ENCODE measurements at regions not wholly inside any gene's neighbourhood (a gene's known extent, or its start where the extent isn't known, plus 50 kb on each side); places are given as distances from the start of the nearest gene placed in this dataset.

DNA sequence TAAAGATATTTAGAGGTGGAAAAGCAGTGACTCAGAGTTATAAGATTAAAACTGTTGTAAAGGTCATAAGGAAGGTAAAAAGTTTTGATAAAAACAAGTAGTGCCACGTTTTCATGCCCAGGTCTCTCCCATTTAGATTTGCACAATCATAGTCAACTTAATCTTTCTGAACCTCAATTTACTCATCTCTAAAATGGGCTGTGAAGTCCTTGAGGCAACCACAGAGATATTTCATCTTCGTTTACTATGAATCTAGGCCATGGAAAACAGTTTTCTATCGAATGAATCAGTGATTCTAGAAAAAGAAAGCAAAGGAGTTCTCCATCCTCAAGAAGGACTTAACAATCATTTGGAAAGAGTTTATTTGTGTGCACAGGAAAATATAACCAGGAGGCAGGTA is 190.2 kb downstream of the EDN1 start:
- H3K9me2 ChIP-seq (replicated peaks; ENCODE audit: insufficient read depth, low read length) = no peaks in the 10 kb centered on the region
- no peak overlapping the region for H3K4me3 ChIP-seq (ENCODE audit: insufficient read depth, low read length, poor library complexity, severe bottlenecking)
- H3K27me3 ChIP-seq (ENCODE audit: low read length) = no peaks in the 10 kb centered on the region
- no peaks in the 10 kb centered on the region for H3F3A ChIP-seq (ENCODE audit: insufficient read depth)
- TF ChIP-seq CTCF (IDR thresholded peaks at IDR 0.05; ENCODE audit: insufficient read depth, low read length, poor library complexity, severe bottlenecking) = no peak
- no peak for TF ChIP-seq EZH2phosphoT487 (conservative IDR thresholded peaks at IDR 0.05; ENCODE audit: low read length)
- H3K9me3 ChIP-seq (ENCODE audit: insufficient read depth, low read length) = no peaks in the 10 kb centered on the region
- H3K9ac ChIP-seq (ENCODE audit: low read length) = no peak overlapping the region
- no peaks in the 10 kb centered on the region for H3K36me3 ChIP-seq (ENCODE audit: low read length)
- no peak overlapping the region for H2AFZ ChIP-seq (ENCODE audit: low read depth, low read length, severe bottlenecking)
- no peaks in the 10 kb centered on the region for H4K20me1 ChIP-seq (ENCODE audit: low read depth, low read length)
- no peak overlapping the region for H3K4me2 ChIP-seq (ENCODE audit: low read depth, low read length, poor library complexity, severe bottlenecking)
- H3K79me2 ChIP-seq (ENCODE audit: insufficient read depth, low read length) = no peaks in the 10 kb centered on the region
- no peak overlapping the region for H3K27ac ChIP-seq (ENCODE audit: low read depth, low read length)

GRCh38 chr6:12481292-12481691 is 191.1 kb downstream of the EDN1 start:
- Histone ChIP-seq H3K4me2 (ENCODE audit: low read depth, low read length, poor library complexity, severe bottlenecking) (no peak overlapping the region), H3K79me2 (ENCODE audit: insufficient read depth, low read length) (no peaks in the 10 kb centered on the region)

DNA sequence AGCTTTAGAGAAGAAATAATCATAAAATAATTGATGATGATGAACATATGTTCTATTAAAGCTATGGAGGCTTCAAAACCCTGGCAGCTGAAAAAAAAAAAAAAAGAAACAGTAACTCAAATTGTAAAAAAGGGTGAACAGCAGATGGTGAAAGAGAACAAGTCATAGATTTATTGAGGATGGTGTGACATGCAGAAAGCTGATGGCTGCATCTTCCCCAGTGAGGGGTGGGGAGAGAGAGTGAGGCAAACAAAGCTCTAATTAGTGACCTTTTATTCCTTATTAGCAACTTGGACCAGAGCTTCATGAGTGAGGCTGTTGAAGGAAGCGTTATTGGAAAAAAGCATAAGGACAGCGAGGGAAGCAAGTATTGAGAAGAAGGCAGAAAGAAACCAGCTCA is 191.7 kb downstream of the EDN1 start:
- H3F3A ChIP-seq (ENCODE audit: insufficient read depth) = no peaks in the 10 kb centered on the region
- H3K4me3 ChIP-seq (ENCODE audit: insufficient read depth, low read length, poor library complexity, severe bottlenecking) = no peak overlapping the region
- no peak for TF ChIP-seq EZH2phosphoT487 (conservative IDR thresholded peaks at IDR 0.05; ENCODE audit: low read length)
- no peak for TF ChIP-seq CTCF (IDR thresholded peaks at IDR 0.05; ENCODE audit: insufficient read depth, low read length, poor library complexity, severe bottlenecking)
- no peaks in the 10 kb centered on the region for H3K9me3 ChIP-seq (ENCODE audit: insufficient read depth, low read length)
- H2AFZ ChIP-seq (ENCODE audit: low read depth, low read length, severe bottlenecking) = no peak overlapping the region
- no peaks in the 10 kb centered on the region for H3K27me3 ChIP-seq (ENCODE audit: low read length)
- H3K9me2 ChIP-seq (replicated peaks; ENCODE audit: insufficient read depth, low read length) = no peaks in the 10 kb centered on the region
- no peak overlapping the region for H3K27ac ChIP-seq (ENCODE audit: low read depth, low read length)
- H3K9ac ChIP-seq (ENCODE audit: low read length) = no peak overlapping the region
- H3K79me2 ChIP-seq (ENCODE audit: insufficient read depth, low read length) = no peaks in the 10 kb centered on the region
- H3K4me2 ChIP-seq (ENCODE audit: low read depth, low read length, poor library complexity, severe bottlenecking) = no peak overlapping the region
- no peaks in the 10 kb centered on the region for H3K36me3 ChIP-seq (ENCODE audit: low read length)
- H4K20me1 ChIP-seq (ENCODE audit: low read depth, low read length) = no peaks in the 10 kb centered on the region

More at GRCh38 chr6:12481292-12481691, 191.1 kb downstream of the EDN1 start:
- no peak overlapping the region for H3K9ac ChIP-seq (ENCODE audit: low read length)
- no peaks in the 10 kb centered on the region for H3K27me3 ChIP-seq (ENCODE audit: low read length)
- no peaks in the 10 kb centered on the region for H3K9me3 ChIP-seq (ENCODE audit: insufficient read depth, low read length)
- H3K27ac ChIP-seq (ENCODE audit: low read depth, low read length) = no peak overlapping the region
- no peak for TF ChIP-seq CTCF (IDR thresholded peaks at IDR 0.05; ENCODE audit: insufficient read depth, low read length, poor library complexity, severe bottlenecking)
- no peak for TF ChIP-seq EZH2phosphoT487 (conservative IDR thresholded peaks at IDR 0.05; ENCODE audit: low read length)
- no peak overlapping the region for H3K4me3 ChIP-seq (ENCODE audit: insufficient read depth, low read length, poor library complexity, severe bottlenecking)
- no peaks in the 10 kb centered on the region for H3K36me3 ChIP-seq (ENCODE audit: low read length)
- no peaks in the 10 kb centered on the region for H4K20me1 ChIP-seq (ENCODE audit: low read depth, low read length)
- no peaks in the 10 kb centered on the region for H3F3A ChIP-seq (ENCODE audit: insufficient read depth)
- H3K9me2 ChIP-seq (replicated peaks; ENCODE audit: insufficient read depth, low read length) = no peaks in the 10 kb centered on the region
- no peak overlapping the region for H2AFZ ChIP-seq (ENCODE audit: low read depth, low read length, severe bottlenecking)
